K562 (cell line): ENCODE measurements at regions not wholly inside any gene's neighbourhood (a gene's known extent, or its start where the extent isn't known, plus 50 kb on each side); places are given as distances from the start of the nearest gene placed in this dataset.

Experiments
- KLF10 ChIP-seq: fragments of 250-450 bp; sonication (Bioruptor Pico); IDR thresholded peaks from 2 replicates; pipeline ENCODE4 v1.6.1; 2021; ENCODE audit warnings: matching md5 sums
- ZBTB40 ChIP-seq, 2 experiments: fragments of 450-650 bp in 1 of 2; sonication (generic) in 1 of 2; formaldehyde crosslinking in 1 of 2; IDR thresholded peaks; 2 replicates each; pipeline versions ENCODE4 v1.7.1 to v1.9.0; 2016 to 2022; ENCODE audit warnings: inconsistent platforms in 1 of 2, mild to moderate bottlenecking in 1 of 2, missing genetic modification reagents in 1 of 2

GRCh38 chr1:188065917-188066316, 1237.2 kb downstream of the PLA2G4A start (continued):
- TF ChIP-seq ZBTB40 (IDR thresholded peaks at IDR 0.05): no peak
- TF ChIP-seq ZBTB40 (CRISPR knock-in tag; IDR thresholded peaks at IDR 0.05): no peak
- TF ChIP-seq KLF10 (CRISPR knock-in tag): no peak
- TF ChIP-seq, all 486 proteins: peak for 0
